Heart right ventricle (tissue), 16 donors: ENCODE measurements at regions not wholly inside any gene's neighbourhood (a gene's known extent, or its start where the extent isn't known, plus 50 kb on each side); places are given as distances from the start of the nearest gene placed in this dataset.

Source experiments
- ATAC-seq, 8 donors: fragments of 200-7000 bp; cut with Tn5 transposase; one replicate each; pipeline ENCODE4 v1.9.1; 2020; ENCODE audit warnings: mild to moderate bottlenecking in 8 of 8, moderate library complexity in 8 of 8, moderate number of reproducible peaks in 1 of 8
- DNase-seq, 2 donors: peaks; one replicate each; pipeline ENCODE4 v3.0.0-alpha.2; 2020
- H3K27ac ChIP-seq, 10 donors: fragments of 200-600 bp; sonication (generic) in 2 of 10; one replicate each; pipeline versions ENCODE4 v1.5.0 to v1.8.0; 2020 to 2022; ENCODE audit warnings: mild to moderate bottlenecking in 3 of 10
- H3K27me3 ChIP-seq, 7 donors: fragments of 200-600 bp; one replicate each; pipeline ENCODE4 v1.8.0; 2021 to 2022; ENCODE audit warnings: mild to moderate bottlenecking in 2 of 7
- H3K36me3 ChIP-seq, 9 donors: fragments of 200-600 bp; sonication (generic) in 1 of 9; one replicate each; pipeline versions ENCODE4 v1.5.0 to v1.8.0; 2020 to 2022; ENCODE audit warnings: mild to moderate bottlenecking in 2 of 9
- H3K4me1 ChIP-seq, 9 donors: fragments of 200-600 bp; sonication (generic) in 1 of 9; one replicate each; pipeline versions ENCODE4 v1.5.0 to v1.8.0; 2020 to 2022; ENCODE audit warnings: mild to moderate bottlenecking in 4 of 9
- H3K4me3 ChIP-seq, 10 donors: fragments of 200-600 bp; sonication (generic) in 2 of 10; one replicate each; pipeline versions ENCODE4 v1.5.0 to v1.8.0; 2020 to 2022; ENCODE audit warnings: mild to moderate bottlenecking in 7 of 10, moderate library complexity in 2 of 10
- H3K9me3 ChIP-seq, 11 donors: fragments of 200-600 bp in 10 of 11; sonication (generic) in 2 of 11; one replicate each; pipeline versions ENCODE4 v1.5.0 to v1.8.0; 2013 to 2022; ENCODE audit warnings: mild to moderate bottlenecking in 2 of 11, control low read depth in 1 of 11, moderate library complexity in 1 of 11
- WGBS, 2 donors: extraction: QIAGEN DNeasy Blood & Tissue Kit; methylation state at CpG; one replicate each; pipeline ENCODE4 v1.1.7; 2013; ENCODE audit warnings: inconsistent platforms in 1 of 2; 5-methylcytosine and 5-hydroxymethylcytosine counted together
- intact Hi-C, 10 donors: fragments of 100-400 bp; cut with DNase I; formaldehyde crosslinking; loops; one replicate each; pipeline versions ENCODE4 v1.11.1 to v1.14.2; 2022
- TF ChIP-seq, protein P1 (sequence below), 9 donors: fragments of 200-600 bp; sonication (generic) in 2 of 9; IDR thresholded peaks; one replicate each; pipeline versions ENCODE4 v1.5.0 to v1.8.0; 2021 to 2022; ENCODE audit warnings: antibody characterized with exemption in 9 of 9, mild to moderate bottlenecking in 5 of 9, moderate library complexity in 1 of 9
- donor health status: Arrhythmogenic right ventricular cardiomyopathy.
- donor health status: ischemic (EF 13 %, LVEDD 7.1; RV severe dilation, severe dysfunction).
- donor health status: healthy with polysubstance abuse.
- donor health status: DM: no; HTN: yes; CAD: no.
- donor health status: DM: no; HTN: no; CAD: no.
- donor health status: ischemic (EF 25% LVEDD 6.9; RV normal size, moderate dysfunction).
- donor health status: ischemic (EF 25% LVEDD 5.7; RV mildly dilated, moderate dysfunction).
- donor health status: healthy.
- donor health status: DM: yes; HTN: yes; CAD: no.
- donor health status: Ischemic cardiomyopathy.
- donor health status: ischemic (EF 35%, LVEDD 5.7; RV mildly dilated, moderate dysfunction).
- donor health status: nonischemic (EF 11% LVEDD 7.7; RV severe dilation, severe dysfunction).
- donor health status: DM: yes; HTN: yes; CAD: no.
- donor health status: PGD.
- donor health status: ischemic (EF 29% LVEDD 5.4; RV normal size, mild dysfunction).
- donor health status: nonischemic (EF 23%, LVEDD 6.1; RV moderate dilation, normal function).

DNA sequence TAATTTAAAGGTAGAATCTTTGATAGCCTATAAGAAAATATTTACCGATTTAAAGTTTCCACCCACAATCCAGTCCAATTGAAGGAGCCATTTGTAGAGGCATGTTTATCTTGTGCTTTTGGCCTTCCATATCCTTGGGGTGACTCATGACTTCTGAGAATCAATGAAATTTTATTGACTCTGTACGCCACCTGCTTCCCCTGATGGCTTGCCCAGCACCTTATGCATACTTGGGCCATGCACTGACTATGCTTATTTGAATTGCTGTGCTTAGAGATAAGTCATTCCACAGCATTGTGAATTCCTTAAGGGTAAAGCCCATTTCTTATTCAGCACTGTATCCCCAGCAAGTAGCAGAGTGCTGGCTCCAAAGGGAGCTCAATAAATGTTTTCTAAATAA is 954.8 kb upstream of the SEL1L start:
- intact Hi-C loops, result no loop called here
- Histone ChIP-seq H3K36me3 (no peaks in the 10 kb centered on the region), H3K27me3 (no peaks in the 10 kb centered on the region), H3K27ac (no peak overlapping the region), H3K4me3 (no peak overlapping the region), H3K9me3 (no peaks in the 10 kb centered on the region), H3K4me1 (no peaks in the 10 kb centered on the region)
- TF ChIP-seq, protein P1, sequence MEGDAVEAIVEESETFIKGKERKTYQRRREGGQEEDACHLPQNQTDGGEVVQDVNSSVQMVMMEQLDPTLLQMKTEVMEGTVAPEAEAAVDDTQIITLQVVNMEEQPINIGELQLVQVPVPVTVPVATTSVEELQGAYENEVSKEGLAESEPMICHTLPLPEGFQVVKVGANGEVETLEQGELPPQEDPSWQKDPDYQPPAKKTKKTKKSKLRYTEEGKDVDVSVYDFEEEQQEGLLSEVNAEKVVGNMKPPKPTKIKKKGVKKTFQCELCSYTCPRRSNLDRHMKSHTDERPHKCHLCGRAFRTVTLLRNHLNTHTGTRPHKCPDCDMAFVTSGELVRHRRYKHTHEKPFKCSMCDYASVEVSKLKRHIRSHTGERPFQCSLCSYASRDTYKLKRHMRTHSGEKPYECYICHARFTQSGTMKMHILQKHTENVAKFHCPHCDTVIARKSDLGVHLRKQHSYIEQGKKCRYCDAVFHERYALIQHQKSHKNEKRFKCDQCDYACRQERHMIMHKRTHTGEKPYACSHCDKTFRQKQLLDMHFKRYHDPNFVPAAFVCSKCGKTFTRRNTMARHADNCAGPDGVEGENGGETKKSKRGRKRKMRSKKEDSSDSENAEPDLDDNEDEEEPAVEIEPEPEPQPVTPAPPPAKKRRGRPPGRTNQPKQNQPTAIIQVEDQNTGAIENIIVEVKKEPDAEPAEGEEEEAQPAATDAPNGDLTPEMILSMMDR (IDR thresholded peaks at IDR 0.05), result no peak
- no peak for DNase-seq
- 87 to 89% methylated on average over 2 of the region's 2 CpGs for WGBS, 2 donors
- ATAC-seq, result no peak

DNA sequence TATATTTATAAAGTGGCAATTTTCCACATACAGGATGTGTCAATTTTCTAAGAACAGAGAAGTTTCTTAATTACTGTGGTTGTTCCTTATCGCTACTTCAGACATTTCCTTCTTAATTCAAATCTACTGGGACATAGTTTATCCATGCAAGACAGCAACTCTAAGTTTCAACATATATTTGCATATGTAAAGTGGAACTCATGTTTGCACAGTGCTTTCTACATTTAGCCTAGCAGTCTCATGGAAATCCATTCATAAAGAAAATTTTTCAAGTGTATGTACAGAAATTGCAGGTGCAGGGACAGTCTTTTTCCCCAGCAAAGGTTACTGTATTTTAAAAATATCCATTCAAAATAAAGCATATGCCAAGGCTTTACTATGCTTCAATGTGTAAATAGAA is 956.7 kb upstream of the SEL1L start:
- no peak for ATAC-seq
- no peaks in the 10 kb centered on the region for H3K36me3 ChIP-seq
- 62 to 91% methylated on average over 1 of the region's 1 CpG for WGBS, 2 donors

DNA sequence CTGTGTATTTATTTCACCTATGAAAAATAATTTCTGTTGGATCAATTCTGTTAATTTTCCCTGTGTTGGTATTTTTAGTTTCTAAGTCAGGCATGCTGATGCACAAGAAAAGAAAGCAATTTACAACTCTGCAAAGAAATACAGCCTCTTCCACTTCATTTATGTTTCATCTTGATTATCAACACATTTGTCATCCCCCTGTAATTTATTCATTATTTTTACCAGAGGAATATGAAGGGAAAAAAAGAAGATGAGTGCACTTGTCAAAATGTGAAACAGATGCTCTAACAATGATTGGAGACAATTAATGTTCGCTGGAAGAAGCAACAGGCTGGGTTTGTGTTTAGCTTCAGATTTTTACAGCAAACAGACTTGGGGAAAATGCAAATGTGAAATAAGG is 958.5 kb upstream of the SEL1L start:
- DNase-seq, result no peak
- Histone ChIP-seq H3K27me3 (no peaks in the 10 kb centered on the region), H3K4me3 (no peak overlapping the region), H3K27ac (no peak overlapping the region), H3K36me3 (no peaks in the 10 kb centered on the region), H3K4me1 (no peaks in the 10 kb centered on the region), H3K9me3 (peaks cover 0 to 9% (median 0%) of the 10 kb centered on the region in 11 donors)
- TF ChIP-seq, protein P1 (IDR thresholded peaks at IDR 0.05), result no peak
- 77 to 78% methylated on average over 1 of the region's 1 CpG for WGBS, 2 donors
- no peak for ATAC-seq
- intact Hi-C loops, result no loop called here

More for the DNA sequence above, 956.7 kb upstream of the SEL1L start:
- no peak for DNase-seq
- Histone ChIP-seq H3K9me3 (peaks cover 0 to 2% (median 0%) of the 10 kb centered on the region in 11 donors), H3K27ac (no peak overlapping the region), H3K27me3 (no peaks in the 10 kb centered on the region), H3K4me3 (no peak overlapping the region), H3K4me1 (no peaks in the 10 kb centered on the region)
- TF ChIP-seq, protein P1 (IDR thresholded peaks at IDR 0.05), result no peak
- intact Hi-C loops, result no loop called here

DNA sequence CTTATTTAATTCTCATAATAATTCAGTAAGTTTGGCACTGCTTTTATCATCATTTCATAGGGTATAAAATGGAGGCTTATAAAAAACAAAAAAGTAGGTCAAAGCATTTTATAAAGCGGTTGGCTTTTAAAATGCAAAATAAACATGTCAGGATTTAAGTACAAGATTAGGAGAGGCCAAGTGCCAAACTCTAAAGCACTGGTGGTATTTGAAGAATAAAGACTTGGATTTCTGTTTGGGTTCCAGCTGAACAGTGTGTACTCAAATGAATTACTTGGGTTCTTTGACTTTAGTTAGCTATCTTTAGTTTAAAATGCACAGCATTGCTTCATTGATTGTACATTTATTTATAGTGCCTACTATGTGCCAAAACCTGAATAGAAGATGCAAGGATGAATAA is 966.6 kb upstream of the SEL1L start:
- Histone ChIP-seq H3K27ac (no peak overlapping the region), H3K4me3 (no peak overlapping the region), H3K36me3 (no peaks in the 10 kb centered on the region), H3K9me3 (peaks cover 0 to 9% (median 0%) of the 10 kb centered on the region in 11 donors), H3K27me3 (no peaks in the 10 kb centered on the region), H3K4me1 (no peaks in the 10 kb centered on the region)
- intact Hi-C loops, result no loop called here
- 70 to 83% methylated on average over 1 of the region's 1 CpG for WGBS, 2 donors
- TF ChIP-seq, protein P1 (IDR thresholded peaks at IDR 0.05), result no peak
- ATAC-seq (no peak), DNase-seq (no peak)
